CD14-positive monocyte (primary cell): ENCODE measurements at regions not wholly inside any gene's neighbourhood (a gene's known extent, or its start where the extent isn't known, plus 50 kb on each side); places are given as distances from the start of the nearest gene placed in this dataset.

ENCODE experiments used
- DNase-seq, 3 donors: peaks; one replicate each; pipeline ENCODE4 v3.0.0-alpha.2; 2011 to 2022
- H2AFZ ChIP-seq: 2 replicates; pipeline ENCODE4 v1.6.0; 2012; ENCODE audit warnings: mild to moderate bottlenecking, low read depth, low read length, inconsistent platforms; ENCODE audit not compliant: insufficient read depth, poor library complexity, severe bottlenecking
- H3K27ac ChIP-seq, 2 donors: 1 replicate in 1 of 2; 2 replicates in 1 of 2; pipeline ENCODE4 v1.5.1; 2012 to 2013; ENCODE audit warnings: low read length in 2 of 2, control low read depth in 1 of 2, inconsistent platforms in 1 of 2, low read depth in 1 of 2, mild to moderate bottlenecking in 1 of 2
- H3K27me3 ChIP-seq, 2 donors: one replicate each; pipeline versions ENCODE4 v1.6.0 to v1.6.1; 2011 to 2013; ENCODE audit warnings: low read length in 2 of 2; ENCODE audit not compliant: control insufficient read depth in 2 of 2, insufficient read depth in 2 of 2
- H3K36me3 ChIP-seq, 2 donors: replicated peaks in 1 of 2; 1 replicate in 1 of 2; 2 replicates in 1 of 2; pipeline versions ENCODE4 v1.5.1 to v1.6.1; 2012 to 2013; ENCODE audit warnings: low read length in 2 of 2, control low read depth in 1 of 2, inconsistent platforms in 1 of 2, mild to moderate bottlenecking in 1 of 2; ENCODE audit not compliant: insufficient read depth in 2 of 2, control insufficient read depth in 1 of 2
- H3K4me1 ChIP-seq, 2 donors: 1 replicate in 1 of 2; 2 replicates in 1 of 2; pipeline versions ENCODE4 v1.5.1 to v1.6.1; 2012 to 2013; ENCODE audit warnings: low read length in 2 of 2, control low read depth in 1 of 2, inconsistent platforms in 1 of 2, mild to moderate bottlenecking in 1 of 2, moderate library complexity in 1 of 2; ENCODE audit not compliant: insufficient read depth in 2 of 2, control insufficient read depth in 1 of 2
- H3K4me2 ChIP-seq: replicated peaks from 2 replicates; pipeline ENCODE3; 2012; ENCODE audit warnings: low read length, moderate library complexity, mild to moderate bottlenecking; ENCODE audit not compliant: poor library complexity, severe bottlenecking; ENCODE audit errors: extremely low read depth
- H3K4me3 ChIP-seq, 3 experiments: fragments of 200-600 bp in 1 of 3; sonication (generic) in 1 of 3; replicated peaks in 1 of 3; 1 replicate in 2 of 3; 2 replicates in 1 of 3; pipeline ENCODE4 v1.5.1; 2011 to 2013; ENCODE audit warnings: low read length in 3 of 3, mild to moderate bottlenecking in 3 of 3, control low read depth in 2 of 3, low read depth in 2 of 3, inconsistent platforms in 1 of 3, moderate library complexity in 1 of 3
- H3K79me2 ChIP-seq: 2 replicates; pipeline ENCODE4 v1.6.0; 2012; ENCODE audit warnings: mild to moderate bottlenecking, control low read depth, inconsistent platforms, low read length, moderate library complexity; ENCODE audit not compliant: insufficient read depth
- H3K9ac ChIP-seq: 2 replicates; pipeline ENCODE4 v1.6.0; 2017; ENCODE audit warnings: low read length, mild to moderate bottlenecking; ENCODE audit not compliant: insufficient read depth, poor library complexity, severe bottlenecking
- H3K9me3 ChIP-seq, 2 donors: replicated peaks in 1 of 2; 1 replicate in 1 of 2; 2 replicates in 1 of 2; pipeline versions ENCODE4 v1.5.1 to v1.6.1; 2012 to 2013; ENCODE audit warnings: low read length in 2 of 2, control low read depth in 1 of 2; ENCODE audit not compliant: control insufficient read depth in 1 of 2, insufficient read depth in 1 of 2
- H4K20me1 ChIP-seq: 2 replicates; pipeline ENCODE4 v1.6.0; 2012; ENCODE audit warnings: mild to moderate bottlenecking, low read length, control low read depth, moderate library complexity; ENCODE audit not compliant: insufficient read depth
- H3K27ac Mint-ChIP-seq, 7 donors: one replicate each; pipeline ENCODE4 v1.8.0; 2020; ENCODE audit warnings: mild to moderate bottlenecking in 7 of 7, mixed read lengths in 7 of 7, moderate library complexity in 6 of 7, inconsistent platforms in 2 of 7
- H3K27me3 Mint-ChIP-seq, 3 donors: one replicate each; pipeline ENCODE4 v1.8.0; 2021 to 2022; ENCODE audit warnings: low read depth in 3 of 3, mild to moderate bottlenecking in 3 of 3, mixed read lengths in 3 of 3, moderate library complexity in 3 of 3, inconsistent platforms in 1 of 3
- H3K36me3 Mint-ChIP-seq, 2 donors: one replicate each; pipeline ENCODE4 v1.8.0; 2020; ENCODE audit warnings: mixed read lengths in 2 of 2, inconsistent platforms in 1 of 2, mild to moderate bottlenecking in 1 of 2
- H3K4me1 Mint-ChIP-seq: one replicate; pipeline ENCODE4 v1.8.0; 2020; ENCODE audit warnings: mild to moderate bottlenecking, mixed read lengths
- H3K4me3 Mint-ChIP-seq, 2 donors: one replicate each; pipeline ENCODE4 v1.8.0; 2020; ENCODE audit warnings: mild to moderate bottlenecking in 2 of 2, mixed read lengths in 2 of 2, moderate library complexity in 1 of 2
- H3K9me3 Mint-ChIP-seq, 7 donors: one replicate each; pipeline ENCODE4 v1.8.0; 2020 to 2022; ENCODE audit warnings: mixed read lengths in 7 of 7, mild to moderate bottlenecking in 6 of 7, moderate library complexity in 6 of 7, inconsistent platforms in 2 of 7
- CTCF ChIP-seq: fragments of 200-600 bp; IDR thresholded peaks from one replicate; pipeline ENCODE4 v1.8.0; 2022; ENCODE audit warnings: antibody characterized with exemption, mild to moderate bottlenecking
- WGBS: methylation state at CpG from one replicate; pipeline ENCODE4 v1.1.5; 2013; ENCODE audit warnings: missing lambda C conversion rate; ENCODE audit not compliant: insufficient coverage; 5-methylcytosine and 5-hydroxymethylcytosine counted together
- intact Hi-C, 2 donors: fragments of 100-400 bp; cut with micrococcal nuclease; formaldehyde crosslinking; loops; one replicate each; pipeline versions ENCODE4 v1.15.0 to v1.15.1; 2023

GRCh38 chr5:74248576-74248975 lies 392.0 kb downstream of the ENC1 start:
- no peaks in the 10 kb centered on the region for H3K36me3 ChIP-seq

GRCh38 chr5:74244406-74244805 lies 396.1 kb downstream of the ENC1 start:
- Mint-ChIP-seq H3K36me3 (no peaks in the 10 kb centered on the region), H3K4me1 (peaks cover 31% of the 10 kb centered on the region), H3K9me3 (no peaks in the 10 kb centered on the region), H3K27me3 (peaks cover 0 to 1% (median 0%) of the 10 kb centered on the region in 3 donors), H3K27ac (no peak overlapping the region), H3K4me3 (no peak overlapping the region)
- Histone ChIP-seq H3K36me3 (no peaks in the 10 kb centered on the region), H3K79me2 (no peaks in the 10 kb centered on the region), H3K27ac (no peak overlapping the region), H3K9me3 (no peaks in the 10 kb centered on the region), H3K4me3 (no peak overlapping the region), H2AFZ (no peak overlapping the region), H3K27me3 (no peaks in the 10 kb centered on the region), H3K4me2 (no peak overlapping the region), H4K20me1 (no peaks in the 10 kb centered on the region), H3K4me1 (peaks cover 26% of the 10 kb centered on the region in 2 donors), H3K9ac (no peak overlapping the region)
- intact Hi-C loops = no loop called here
- DNase-seq = no peak
- no peak for TF ChIP-seq CTCF
- 100% methylated on average over 2 of the region's 3 CpGs for WGBS

More at GRCh38 chr5:74248576-74248975, 392.0 kb downstream of the ENC1 start:
- Histone ChIP-seq H3K27me3 (no peaks in the 10 kb centered on the region), H3K9ac (no peak overlapping the region), H3K4me1 (peaks cover 13 to 19% of the 10 kb centered on the region in 2 donors), H3K79me2 (no peaks in the 10 kb centered on the region), H2AFZ (no peak overlapping the region), H3K4me2 (no peak overlapping the region), H4K20me1 (no peaks in the 10 kb centered on the region), H3K27ac (no peak overlapping the region), H3K9me3 (no peaks in the 10 kb centered on the region), H3K4me3 (no peak overlapping the region)
- no peak overlapping the region for H3K4me3 Mint-ChIP-seq
- intact Hi-C loops = no loop called here
- no peak for TF ChIP-seq CTCF
- no peaks in the 10 kb centered on the region for H3K36me3 Mint-ChIP-seq
- no peaks in the 10 kb centered on the region for H3K9me3 Mint-ChIP-seq
- no peak overlapping the region for H3K27ac Mint-ChIP-seq
- H3K27me3 Mint-ChIP-seq = peaks cover 0 to under 1% (median 0%) of the 10 kb centered on the region in 3 donors
- H3K4me1 Mint-ChIP-seq = peaks cover 21% of the 10 kb centered on the region
- DNase-seq = no peak
